HEK293T (cell line): ENCODE measurements at regions not wholly inside any gene's neighbourhood (a gene's known extent, or its start where the extent isn't known, plus 50 kb on each side); places are given as distances from the start of the nearest gene placed in this dataset.

Experiments
- CTCF ChIA-PET: fragments of 350-600 bp; formaldehyde crosslinking; extraction: SDS; loops from one replicate; lab custom pipeline; 2021; ENCODE audit warnings: antibody characterized with exemption, inconsistent platforms; lab: Yijun Ruan, JAX
- POLR2A ChIA-PET: fragments of 350-600 bp; formaldehyde crosslinking; extraction: SDS; loops from one replicate; lab custom pipeline; 2020; ENCODE audit warnings: antibody characterized with exemption, inconsistent platforms; lab: Yijun Ruan, JAX
- DNase-seq: peaks from one replicate; pipeline ENCODE4 v3.0.0; 2012; ENCODE audit warnings: mixed read lengths; ENCODE audit errors: extremely low spot score
- ARNT ChIP-seq: fragments of 450-650 bp; IDR thresholded peaks from 2 replicates; pipeline ENCODE4 v1.6.1; 2017; ENCODE audit warnings: mild to moderate bottlenecking
- BHLHE40 ChIP-seq: fragments of 450-650 bp; IDR thresholded peaks from 2 replicates; pipeline ENCODE4 v1.6.1; 2016; ENCODE audit warnings: mild to moderate bottlenecking, moderate library complexity, borderline replicate concordance
- CTBP1 ChIP-seq: fragments of 450-650 bp; IDR thresholded peaks from 2 replicates; pipeline ENCODE4 v1.6.1; 2016; ENCODE audit warnings: borderline replicate concordance
- ELF4 ChIP-seq: fragments of 450-650 bp; IDR thresholded peaks from 2 replicates; pipeline ENCODE4 v1.6.1; 2017; ENCODE audit warnings: antibody characterized with exemption
- FOXA1 ChIP-seq: fragments of 450-650 bp; IDR thresholded peaks from 2 replicates; pipeline ENCODE4 v1.6.1; 2016; ENCODE audit warnings: mild to moderate bottlenecking
- FOXK2 ChIP-seq: fragments of 450-650 bp; IDR thresholded peaks from 2 replicates; pipeline ENCODE4 v1.6.1; 2016; ENCODE audit warnings: mild to moderate bottlenecking
- FOXM1 ChIP-seq: fragments of 450-650 bp; IDR thresholded peaks from 2 replicates; pipeline ENCODE4 v1.6.1; 2017; ENCODE audit warnings: mild to moderate bottlenecking, borderline replicate concordance
- HDGF ChIP-seq: fragments of 450-650 bp; IDR thresholded peaks from 2 replicates; pipeline ENCODE4 v1.6.1; 2017; ENCODE audit warnings: antibody characterized with exemption, borderline replicate concordance
- L3MBTL2 ChIP-seq: fragments of 450-650 bp; conservative IDR thresholded peaks from 2 replicates; pipeline ENCODE4 v1.6.1; 2016; ENCODE audit warnings: mild to moderate bottlenecking
- LEF1 ChIP-seq: fragments of 450-650 bp; IDR thresholded peaks from 2 replicates; pipeline ENCODE4 v1.6.1; 2017; ENCODE audit warnings: mild to moderate bottlenecking, borderline replicate concordance
- NFRKB ChIP-seq: fragments of 450-650 bp; IDR thresholded peaks from 2 replicates; pipeline ENCODE4 v1.6.1; 2016; ENCODE audit warnings: mild to moderate bottlenecking, moderate library complexity
- SP1 ChIP-seq: fragments of 450-650 bp; IDR thresholded peaks from 2 replicates; pipeline ENCODE4 v1.6.1; 2017
- SUZ12 ChIP-seq: fragments of 450-650 bp; IDR thresholded peaks from 2 replicates; pipeline ENCODE4 v1.6.1; 2016; ENCODE audit warnings: mild to moderate bottlenecking
- TARDBP ChIP-seq: fragments of 450-650 bp; IDR thresholded peaks from 2 replicates; pipeline ENCODE4 v1.6.1; 2016
- ZNF384 ChIP-seq: fragments of 450-650 bp; IDR thresholded peaks from 2 replicates; pipeline ENCODE4 v1.6.1; 2016
- TF ChIP-seq, protein P1 (sequence below): fragments of 450-650 bp; IDR thresholded peaks from 2 replicates; pipeline ENCODE4 v1.6.1; 2016

DNA sequence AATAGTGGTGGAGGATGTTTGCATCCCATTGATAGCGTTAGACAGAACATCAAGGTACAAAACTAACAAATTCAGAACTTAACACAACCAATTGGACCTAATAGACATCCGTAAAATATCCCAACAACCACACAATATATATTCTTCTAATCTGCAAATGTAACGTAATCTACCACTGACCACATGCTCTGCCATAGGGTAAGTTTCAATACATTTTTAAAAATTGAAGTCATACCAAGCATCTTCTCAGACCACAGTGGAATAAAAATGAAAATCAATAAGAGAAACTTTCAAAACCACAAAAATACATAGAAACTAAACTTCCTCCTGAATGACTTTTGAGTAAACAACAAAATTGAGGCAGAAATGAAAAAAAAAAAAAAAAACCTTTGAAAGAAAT lies 1087.5 kb downstream of the KCNT2 start:
- no peak for TF ChIP-seq NFRKB
- no peak for TF ChIP-seq ELF4
- no peak for TF ChIP-seq ARNT
- TF ChIP-seq HDGF: no peak
- TF ChIP-seq SP1: no peak
- no peak for TF ChIP-seq SUZ12
- TF ChIP-seq TARDBP: no peak
- TF ChIP-seq FOXA1: no peak
- TF ChIP-seq L3MBTL2: no peak
- ChIA-PET POLR2A (no interaction called here), CTCF (no interaction called here)
- DNase-seq: no peak

GRCh38 chr1:195516036-195516435 lies 1092.2 kb downstream of the KCNT2 start:
- CTCF ChIA-PET: no interaction called here
- no peak for DNase-seq
- POLR2A ChIA-PET: no interaction called here
- no peak for TF ChIP-seq TARDBP
- TF ChIP-seq LEF1: no peak
- no peak for TF ChIP-seq ELF4
- TF ChIP-seq L3MBTL2: no peak
- no peak for TF ChIP-seq FOXK2
- no peak for TF ChIP-seq CTBP1
- TF ChIP-seq FOXM1: no peak
- no peak for TF ChIP-seq ARNT
- TF ChIP-seq, protein P1, sequence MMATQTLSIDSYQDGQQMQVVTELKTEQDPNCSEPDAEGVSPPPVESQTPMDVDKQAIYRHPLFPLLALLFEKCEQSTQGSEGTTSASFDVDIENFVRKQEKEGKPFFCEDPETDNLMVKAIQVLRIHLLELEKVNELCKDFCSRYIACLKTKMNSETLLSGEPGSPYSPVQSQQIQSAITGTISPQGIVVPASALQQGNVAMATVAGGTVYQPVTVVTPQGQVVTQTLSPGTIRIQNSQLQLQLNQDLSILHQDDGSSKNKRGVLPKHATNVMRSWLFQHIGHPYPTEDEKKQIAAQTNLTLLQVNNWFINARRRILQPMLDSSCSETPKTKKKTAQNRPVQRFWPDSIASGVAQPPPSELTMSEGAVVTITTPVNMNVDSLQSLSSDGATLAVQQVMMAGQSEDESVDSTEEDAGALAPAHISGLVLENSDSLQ: no peak
- TF ChIP-seq FOXA1: no peak
- TF ChIP-seq ZNF384: no peak
- no peak for TF ChIP-seq SP1
- no peak for TF ChIP-seq SUZ12
- TF ChIP-seq BHLHE40: no peak
- TF ChIP-seq HDGF: no peak
- no peak for TF ChIP-seq NFRKB

GRCh38 chr1:195511501-195511900 lies 1096.7 kb downstream of the KCNT2 start:
- ChIA-PET CTCF (no interaction called here), POLR2A (no interaction called here)
- DNase-seq: no peak
- TF ChIP-seq ELF4: no peak
- no peak for TF ChIP-seq HDGF
- TF ChIP-seq, protein P1: no peak
- TF ChIP-seq NFRKB: no peak
- TF ChIP-seq SP1: no peak
- no peak for TF ChIP-seq ARNT
- TF ChIP-seq FOXA1: no peak
- TF ChIP-seq SUZ12: no peak
- TF ChIP-seq TARDBP: no peak
- no peak for TF ChIP-seq L3MBTL2
- TF ChIP-seq CTBP1: no peak
- TF ChIP-seq BHLHE40: no peak
- no peak for TF ChIP-seq ZNF384
- no peak for TF ChIP-seq LEF1
- no peak for TF ChIP-seq FOXK2
- no peak for TF ChIP-seq FOXM1

GRCh38 chr1:195501118-195501517 lies 1107.1 kb downstream of the KCNT2 start:
- POLR2A ChIA-PET: no interaction called here
- DNase-seq: no peak
- CTCF ChIA-PET: no interaction called here
- no peak for TF ChIP-seq LEF1
- no peak for TF ChIP-seq HDGF
- no peak for TF ChIP-seq SUZ12
- TF ChIP-seq SP1: no peak
- no peak for TF ChIP-seq NFRKB
- no peak for TF ChIP-seq BHLHE40
- TF ChIP-seq ARNT: no peak
- TF ChIP-seq ZNF384: no peak

DNA sequence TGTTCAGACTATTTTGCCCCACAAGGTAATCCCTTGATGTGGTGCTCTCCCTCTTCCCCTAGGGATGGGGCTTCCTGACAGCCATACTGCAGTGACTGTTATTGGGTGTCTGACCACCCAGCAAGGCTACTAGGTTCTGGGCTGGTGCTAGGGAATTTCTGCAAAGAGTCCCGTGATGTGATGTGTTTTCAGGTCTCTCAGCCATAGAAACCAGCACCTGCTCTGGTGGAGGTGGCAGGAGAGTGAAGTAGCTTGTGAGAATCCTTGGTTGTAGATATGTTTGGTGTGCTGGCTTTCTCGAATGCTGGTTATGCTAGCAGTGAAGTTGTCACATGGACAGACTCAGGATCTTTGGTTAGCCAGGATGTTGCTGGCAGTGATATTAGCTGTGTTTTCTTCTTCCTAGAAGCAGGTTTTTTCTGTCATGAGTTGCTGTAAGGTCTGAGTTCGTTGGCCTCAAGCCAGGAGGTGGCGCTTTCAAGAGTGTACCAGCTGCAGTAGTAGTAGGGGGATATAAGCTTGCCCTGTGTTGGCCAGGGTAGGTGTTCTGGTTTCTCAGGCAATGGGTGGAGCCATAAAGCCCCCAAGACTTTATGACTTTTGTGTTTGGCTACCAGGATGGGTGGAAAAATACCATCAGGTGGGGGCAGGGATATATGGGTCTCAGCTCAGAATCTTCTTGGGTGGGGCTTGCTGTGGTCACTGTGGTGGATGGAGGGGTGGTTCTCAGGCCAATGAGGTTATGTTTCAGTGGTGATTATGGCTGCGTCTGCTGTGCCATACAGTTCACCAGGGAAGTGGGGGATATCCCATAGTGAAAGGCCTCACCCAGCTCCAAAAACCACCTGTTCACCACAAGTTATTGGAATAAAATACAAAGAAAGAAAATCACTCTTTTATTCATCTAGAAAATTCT lies 1112.3 kb downstream of the KCNT2 start:
- CTCF ChIA-PET: interaction anchor here (0.7 kb wide), 1 partner anchor 13 kb away, joined by 3 read pairs; no protein-coding TSS in a partner anchor
- POLR2A ChIA-PET: no interaction called here
- no peak for TF ChIP-seq SUZ12
- no peak for TF ChIP-seq ZNF384
- no peak for TF ChIP-seq NFRKB
- no peak for TF ChIP-seq CTBP1
- TF ChIP-seq, protein P1: no peak
- TF ChIP-seq TARDBP: no peak
- no peak for TF ChIP-seq SP1
- TF ChIP-seq HDGF: no peak
- no peak for TF ChIP-seq BHLHE40
- no peak for TF ChIP-seq LEF1
- TF ChIP-seq FOXK2: no peak
- TF ChIP-seq L3MBTL2: no peak
- no peak for TF ChIP-seq ELF4
- DNase-seq: no peak

DNA sequence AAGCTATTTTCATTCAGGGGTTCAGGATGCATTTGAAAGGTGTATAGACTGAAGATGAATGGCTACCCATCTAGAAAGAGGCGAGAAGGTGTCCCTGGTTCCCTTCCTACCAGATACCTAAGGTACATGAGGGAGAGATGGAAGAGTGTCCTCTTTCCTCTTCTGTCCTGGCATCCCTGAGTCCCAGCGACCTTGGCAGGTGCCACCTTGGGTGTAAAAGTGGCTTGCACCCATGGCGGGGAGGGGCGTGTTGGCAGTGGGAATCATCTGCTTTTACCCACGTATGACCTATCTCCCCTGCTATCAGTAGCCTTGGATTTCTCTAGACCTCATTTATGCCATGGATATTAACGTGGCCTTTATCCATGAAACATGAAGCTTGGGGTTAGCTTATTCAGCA lies 1126.1 kb downstream of the KCNT2 start:
- POLR2A ChIA-PET: no interaction called here

More for the DNA sequence above, 1126.1 kb downstream of the KCNT2 start:
- no peak for TF ChIP-seq HDGF
- TF ChIP-seq FOXA1: no peak
- TF ChIP-seq ELF4: no peak
- no peak for TF ChIP-seq LEF1
- no peak for TF ChIP-seq CTBP1
- TF ChIP-seq, protein P1: no peak
- no peak for DNase-seq
- CTCF ChIA-PET: no interaction called here
